GM18498 (cell line): ENCODE measurements at regions not wholly inside any gene's neighbourhood (a gene's known extent, or its start where the extent isn't known, plus 50 kb on each side); places are given as distances from the start of the nearest gene placed in this dataset.
A peak's percentile ranks its signal among the peaks of the same experiment; 100 is the strongest.

Experiments used
- ATAC-seq: cut with Tn5 transposase; IDR thresholded peaks from one replicate; pipeline ENCODE4 v1.9.1; 2021; ENCODE audit warnings: mild to moderate bottlenecking, moderate library complexity; ENCODE audit not compliant: unreplicated experiment

GRCh38 chr16:77590707-77591106, 131.6 kb upstream of the NUDT7 start:
- ATAC-seq, result no peak

- ATAC-seq, result no peak
Measured at GRCh38 chr16:77591347-77591746, 131.0 kb upstream of the NUDT7 start.

- no peak for ATAC-seq
Measured at GRCh38 chr16:77592021-77592420, 130.3 kb upstream of the NUDT7 start.

GRCh38 chr16:77594057-77594456, 128.3 kb upstream of the NUDT7 start:
- ATAC-seq, result no peak

- no peak for ATAC-seq
Measured at GRCh38 chr16:77594799-77595596, 127.3 kb upstream of the NUDT7 start.

GRCh38 chr16:77596261-77596660, 126.1 kb upstream of the NUDT7 start:
- ATAC-seq, result no peak

- ATAC-seq, result peak; percentile 71
Measured at GRCh38 chr16:77599793-77600415, 122.4 kb upstream of the NUDT7 start.

GRCh38 chr16:77600555-77600954, 121.8 kb upstream of the NUDT7 start:
- no peak for ATAC-seq

- ATAC-seq, result no peak
Measured at GRCh38 chr16:77603656-77604055, 118.7 kb upstream of the NUDT7 start.

- ATAC-seq, result no peak
Measured at GRCh38 chr16:77610496-77610895, 111.8 kb upstream of the NUDT7 start.

GRCh38 chr16:77611386-77611785, 110.9 kb upstream of the NUDT7 start:
- no peak for ATAC-seq

GRCh38 chr16:77612596-77612995, 109.7 kb upstream of the NUDT7 start:
- no peak for ATAC-seq

GRCh38 chr16:77613095-77613494, 109.2 kb upstream of the NUDT7 start:
- no peak for ATAC-seq

GRCh38 chr16:77617553-77617952, 104.8 kb upstream of the NUDT7 start:
- no peak for ATAC-seq

- no peak for ATAC-seq
Measured at GRCh38 chr16:77617996-77618395, 104.3 kb upstream of the NUDT7 start.

- ATAC-seq, result no peak
Measured at GRCh38 chr16:77618951-77619350, 103.4 kb upstream of the NUDT7 start.

GRCh38 chr16:77624085-77624484, 98.2 kb upstream of the NUDT7 start:
- ATAC-seq, result no peak

GRCh38 chr16:77636615-77637014, 85.7 kb upstream of the NUDT7 start:
- no peak for ATAC-seq

GRCh38 chr16:77637940-77638339, 84.4 kb upstream of the NUDT7 start:
- ATAC-seq, result no peak

- ATAC-seq, result no peak
Measured at GRCh38 chr16:77643176-77643575, 79.1 kb upstream of the NUDT7 start.

GRCh38 chr16:77645764-77646163, 76.5 kb upstream of the NUDT7 start:
- ATAC-seq, result no peak

GRCh38 chr16:77647726-77648125, 74.6 kb upstream of the NUDT7 start:
- ATAC-seq, result no peak

GRCh38 chr16:77650761-77651160, 71.6 kb upstream of the NUDT7 start:
- ATAC-seq, result no peak
